CD14-positive monocyte (primary cell): ENCODE measurements at regions not wholly inside any gene's neighbourhood (a gene's known extent, or its start where the extent isn't known, plus 50 kb on each side); places are given as distances from the start of the nearest gene placed in this dataset.

Experiments
- DNase-seq, 3 donors: peaks; one replicate each; pipeline ENCODE4 v3.0.0-alpha.2; 2011 to 2022
- H2AFZ ChIP-seq: 2 replicates; pipeline ENCODE4 v1.6.0; 2012; ENCODE audit warnings: mild to moderate bottlenecking, low read depth, low read length, inconsistent platforms; ENCODE audit not compliant: insufficient read depth, poor library complexity, severe bottlenecking
- H3K27ac ChIP-seq, 2 donors: 1 replicate in 1 of 2; 2 replicates in 1 of 2; pipeline ENCODE4 v1.5.1; 2012 to 2013; ENCODE audit warnings: low read length in 2 of 2, control low read depth in 1 of 2, inconsistent platforms in 1 of 2, low read depth in 1 of 2, mild to moderate bottlenecking in 1 of 2
- H3K27me3 ChIP-seq, 2 donors: one replicate each; pipeline versions ENCODE4 v1.6.0 to v1.6.1; 2011 to 2013; ENCODE audit warnings: low read length in 2 of 2; ENCODE audit not compliant: control insufficient read depth in 2 of 2, insufficient read depth in 2 of 2
- H3K36me3 ChIP-seq, 2 donors: replicated peaks in 1 of 2; 1 replicate in 1 of 2; 2 replicates in 1 of 2; pipeline versions ENCODE4 v1.5.1 to v1.6.1; 2012 to 2013; ENCODE audit warnings: low read length in 2 of 2, control low read depth in 1 of 2, inconsistent platforms in 1 of 2, mild to moderate bottlenecking in 1 of 2; ENCODE audit not compliant: insufficient read depth in 2 of 2, control insufficient read depth in 1 of 2
- H3K4me1 ChIP-seq, 2 donors: 1 replicate in 1 of 2; 2 replicates in 1 of 2; pipeline versions ENCODE4 v1.5.1 to v1.6.1; 2012 to 2013; ENCODE audit warnings: low read length in 2 of 2, control low read depth in 1 of 2, inconsistent platforms in 1 of 2, mild to moderate bottlenecking in 1 of 2, moderate library complexity in 1 of 2; ENCODE audit not compliant: insufficient read depth in 2 of 2, control insufficient read depth in 1 of 2
- H3K4me2 ChIP-seq: replicated peaks from 2 replicates; pipeline ENCODE3; 2012; ENCODE audit warnings: low read length, moderate library complexity, mild to moderate bottlenecking; ENCODE audit not compliant: poor library complexity, severe bottlenecking; ENCODE audit errors: extremely low read depth
- H3K4me3 ChIP-seq, 3 experiments: fragments of 200-600 bp in 1 of 3; sonication (generic) in 1 of 3; replicated peaks in 1 of 3; 1 replicate in 2 of 3; 2 replicates in 1 of 3; pipeline ENCODE4 v1.5.1; 2011 to 2013; ENCODE audit warnings: low read length in 3 of 3, mild to moderate bottlenecking in 3 of 3, control low read depth in 2 of 3, low read depth in 2 of 3, inconsistent platforms in 1 of 3, moderate library complexity in 1 of 3
- H3K79me2 ChIP-seq: 2 replicates; pipeline ENCODE4 v1.6.0; 2012; ENCODE audit warnings: mild to moderate bottlenecking, control low read depth, inconsistent platforms, low read length, moderate library complexity; ENCODE audit not compliant: insufficient read depth
- H3K9ac ChIP-seq: 2 replicates; pipeline ENCODE4 v1.6.0; 2017; ENCODE audit warnings: low read length, mild to moderate bottlenecking; ENCODE audit not compliant: insufficient read depth, poor library complexity, severe bottlenecking
- H3K9me3 ChIP-seq, 2 donors: replicated peaks in 1 of 2; 1 replicate in 1 of 2; 2 replicates in 1 of 2; pipeline versions ENCODE4 v1.5.1 to v1.6.1; 2012 to 2013; ENCODE audit warnings: low read length in 2 of 2, control low read depth in 1 of 2; ENCODE audit not compliant: control insufficient read depth in 1 of 2, insufficient read depth in 1 of 2
- H4K20me1 ChIP-seq: 2 replicates; pipeline ENCODE4 v1.6.0; 2012; ENCODE audit warnings: mild to moderate bottlenecking, low read length, control low read depth, moderate library complexity; ENCODE audit not compliant: insufficient read depth
- H3K27ac Mint-ChIP-seq, 7 donors: one replicate each; pipeline ENCODE4 v1.8.0; 2020; ENCODE audit warnings: mild to moderate bottlenecking in 7 of 7, mixed read lengths in 7 of 7, moderate library complexity in 6 of 7, inconsistent platforms in 2 of 7
- H3K27me3 Mint-ChIP-seq, 3 donors: one replicate each; pipeline ENCODE4 v1.8.0; 2021 to 2022; ENCODE audit warnings: low read depth in 3 of 3, mild to moderate bottlenecking in 3 of 3, mixed read lengths in 3 of 3, moderate library complexity in 3 of 3, inconsistent platforms in 1 of 3
- H3K36me3 Mint-ChIP-seq, 2 donors: one replicate each; pipeline ENCODE4 v1.8.0; 2020; ENCODE audit warnings: mixed read lengths in 2 of 2, inconsistent platforms in 1 of 2, mild to moderate bottlenecking in 1 of 2
- H3K4me1 Mint-ChIP-seq: one replicate; pipeline ENCODE4 v1.8.0; 2020; ENCODE audit warnings: mild to moderate bottlenecking, mixed read lengths
- H3K4me3 Mint-ChIP-seq, 2 donors: one replicate each; pipeline ENCODE4 v1.8.0; 2020; ENCODE audit warnings: mild to moderate bottlenecking in 2 of 2, mixed read lengths in 2 of 2, moderate library complexity in 1 of 2
- H3K9me3 Mint-ChIP-seq, 7 donors: one replicate each; pipeline ENCODE4 v1.8.0; 2020 to 2022; ENCODE audit warnings: mixed read lengths in 7 of 7, mild to moderate bottlenecking in 6 of 7, moderate library complexity in 6 of 7, inconsistent platforms in 2 of 7
- WGBS: methylation state at CpG from one replicate; pipeline ENCODE4 v1.1.5; 2013; ENCODE audit warnings: missing lambda C conversion rate; ENCODE audit not compliant: insufficient coverage; 5-methylcytosine and 5-hydroxymethylcytosine counted together
- intact Hi-C, 2 donors: fragments of 100-400 bp; cut with micrococcal nuclease; formaldehyde crosslinking; loops; one replicate each; pipeline versions ENCODE4 v1.15.0 to v1.15.1; 2023
- TF ChIP-seq, protein P1 (sequence below): fragments of 200-600 bp; IDR thresholded peaks from one replicate; pipeline ENCODE4 v1.8.0; 2022; ENCODE audit warnings: antibody characterized with exemption, mild to moderate bottlenecking

DNA sequence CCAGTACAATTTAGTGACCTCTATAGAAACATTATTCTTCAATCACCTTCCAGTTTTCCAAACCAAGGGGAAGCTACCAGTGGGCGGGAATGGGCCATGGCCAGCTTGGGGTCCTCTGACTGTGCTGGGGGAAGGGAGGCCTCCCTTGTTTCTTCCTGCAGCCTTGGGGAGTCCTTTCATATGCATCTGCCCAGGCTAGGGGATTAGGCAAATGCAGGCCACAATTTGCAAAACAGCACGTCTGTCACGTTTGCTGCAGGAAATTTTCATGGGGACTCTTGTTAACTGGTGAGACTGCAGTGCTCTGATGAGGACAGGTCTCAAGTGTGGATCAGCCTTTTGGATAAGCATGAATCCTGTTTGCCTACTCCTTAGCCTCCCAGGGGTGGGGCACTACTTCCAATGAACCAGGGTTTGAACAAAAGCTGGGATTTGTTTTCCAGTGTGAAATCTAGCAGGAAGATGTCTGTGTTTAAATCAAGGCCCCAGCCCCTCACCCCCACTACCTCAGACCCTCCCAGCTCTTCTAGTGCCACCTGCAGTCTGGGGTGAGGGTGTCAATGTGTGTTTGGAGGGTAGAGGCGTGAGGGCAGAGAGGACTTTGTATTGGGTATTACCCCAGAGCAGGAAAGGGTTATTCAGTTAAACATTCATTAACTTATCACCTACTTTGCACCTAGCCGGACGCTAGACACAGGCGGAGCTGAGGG lies 219.9 kb downstream of the OPA1 start:
- peaks cover 0 to 8% (median 5%) of the 10 kb centered on the region in 3 donors for H3K27me3 Mint-ChIP-seq
- H3K9me3 Mint-ChIP-seq: no peaks in the 10 kb centered on the region
- no peak overlapping the region for H3K4me2 ChIP-seq
- intact Hi-C loops: no loop called here
- no peak for DNase-seq
- no peak overlapping the region for H3K4me3 Mint-ChIP-seq
- H3K9me3 ChIP-seq: no peaks in the 10 kb centered on the region
- no peaks in the 10 kb centered on the region for H3K79me2 ChIP-seq
- WGBS: 93% methylated on average over 2 of the region's 7 CpGs
- H3K4me1 Mint-ChIP-seq: no peaks in the 10 kb centered on the region
- no peaks in the 10 kb centered on the region for H3K27me3 ChIP-seq
- no peaks in the 10 kb centered on the region for H3K36me3 Mint-ChIP-seq
- no peak overlapping the region for H3K27ac Mint-ChIP-seq
- H4K20me1 ChIP-seq: no peaks in the 10 kb centered on the region
- no peaks in the 10 kb centered on the region for H3K4me1 ChIP-seq
- no peak overlapping the region for H3K27ac ChIP-seq
- no peak overlapping the region for H2AFZ ChIP-seq
- no peak overlapping the region for H3K9ac ChIP-seq
- no peak overlapping the region for H3K4me3 ChIP-seq
- H3K36me3 ChIP-seq: no peaks in the 10 kb centered on the region
- TF ChIP-seq, protein P1, sequence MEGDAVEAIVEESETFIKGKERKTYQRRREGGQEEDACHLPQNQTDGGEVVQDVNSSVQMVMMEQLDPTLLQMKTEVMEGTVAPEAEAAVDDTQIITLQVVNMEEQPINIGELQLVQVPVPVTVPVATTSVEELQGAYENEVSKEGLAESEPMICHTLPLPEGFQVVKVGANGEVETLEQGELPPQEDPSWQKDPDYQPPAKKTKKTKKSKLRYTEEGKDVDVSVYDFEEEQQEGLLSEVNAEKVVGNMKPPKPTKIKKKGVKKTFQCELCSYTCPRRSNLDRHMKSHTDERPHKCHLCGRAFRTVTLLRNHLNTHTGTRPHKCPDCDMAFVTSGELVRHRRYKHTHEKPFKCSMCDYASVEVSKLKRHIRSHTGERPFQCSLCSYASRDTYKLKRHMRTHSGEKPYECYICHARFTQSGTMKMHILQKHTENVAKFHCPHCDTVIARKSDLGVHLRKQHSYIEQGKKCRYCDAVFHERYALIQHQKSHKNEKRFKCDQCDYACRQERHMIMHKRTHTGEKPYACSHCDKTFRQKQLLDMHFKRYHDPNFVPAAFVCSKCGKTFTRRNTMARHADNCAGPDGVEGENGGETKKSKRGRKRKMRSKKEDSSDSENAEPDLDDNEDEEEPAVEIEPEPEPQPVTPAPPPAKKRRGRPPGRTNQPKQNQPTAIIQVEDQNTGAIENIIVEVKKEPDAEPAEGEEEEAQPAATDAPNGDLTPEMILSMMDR: no peak

DNA sequence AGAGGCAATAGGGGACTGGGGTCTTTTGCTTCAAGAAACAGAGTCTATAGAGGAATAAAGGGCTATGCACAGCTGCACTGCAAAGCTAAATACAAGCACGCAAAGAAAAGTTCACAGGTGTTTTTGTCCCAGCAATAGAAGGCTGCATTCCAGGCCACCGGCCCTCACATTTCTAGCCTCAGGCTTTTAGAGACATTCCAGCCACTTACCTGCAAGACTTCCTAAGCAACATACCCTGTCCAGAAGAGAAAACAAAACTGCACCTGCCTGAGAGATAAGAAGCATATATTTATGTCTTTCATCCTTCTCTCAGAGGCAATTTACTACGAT lies 220.5 kb downstream of the OPA1 start:
- Mint-ChIP-seq H3K9me3 (no peaks in the 10 kb centered on the region), H3K4me1 (no peaks in the 10 kb centered on the region), H3K36me3 (no peaks in the 10 kb centered on the region), H3K27me3 (peaks cover 0 to 8% (median 5%) of the 10 kb centered on the region in 3 donors), H3K4me3 (no peak overlapping the region), H3K27ac (no peak overlapping the region)
- Histone ChIP-seq H3K4me2 (no peak overlapping the region), H3K27me3 (no peaks in the 10 kb centered on the region), H3K9me3 (no peaks in the 10 kb centered on the region), H2AFZ (no peak overlapping the region), H3K36me3 (no peaks in the 10 kb centered on the region), H3K4me1 (no peaks in the 10 kb centered on the region), H3K79me2 (no peaks in the 10 kb centered on the region), H4K20me1 (no peaks in the 10 kb centered on the region), H3K27ac (no peak overlapping the region), H3K9ac (no peak overlapping the region), H3K4me3 (no peak overlapping the region)
- no peak for DNase-seq
- TF ChIP-seq, protein P1: no peak
- WGBS: 80% methylated on average over 1 of the region's 3 CpGs
- intact Hi-C loops: no loop called here
